Liver (tissue), 8 donors: ENCODE measurements at regions not wholly inside any gene's neighbourhood (a gene's known extent, or its start where the extent isn't known, plus 50 kb on each side); places are given as distances from the start of the nearest gene placed in this dataset.

Source experiments
- DNase-seq: peaks from one replicate; pipeline ENCODE4 v3.0.0-alpha.2; 2017; ENCODE audit warnings: low spot score
- H3K27ac ChIP-seq, 2 donors: one replicate each; pipeline ENCODE4 v1.7.0; 2013; ENCODE audit warnings: inconsistent platforms in 2 of 2, low read length in 2 of 2, control low read depth in 1 of 2, low read depth in 1 of 2, mild to moderate bottlenecking in 1 of 2
- H3K27me3 ChIP-seq, 4 donors: one replicate each; pipeline versions ENCODE4 v1.6.1 to v1.7.0; 2013; ENCODE audit warnings: low read length in 3 of 4, inconsistent platforms in 1 of 4, mild to moderate bottlenecking in 1 of 4, moderate library complexity in 1 of 4; ENCODE audit not compliant: control insufficient read depth in 4 of 4, insufficient read depth in 4 of 4
- H3K36me3 ChIP-seq, 4 donors: one replicate each; pipeline versions ENCODE4 v1.6.1 to v1.7.0; 2013; ENCODE audit warnings: low read length in 3 of 4, mild to moderate bottlenecking in 3 of 4, low read depth in 1 of 4, moderate library complexity in 1 of 4; ENCODE audit not compliant: control insufficient read depth in 4 of 4, insufficient read depth in 3 of 4
- H3K4me1 ChIP-seq, 4 donors: one replicate each; pipeline versions ENCODE4 v1.6.1 to v1.7.0; 2013; ENCODE audit warnings: low read length in 3 of 4, mild to moderate bottlenecking in 3 of 4, moderate library complexity in 1 of 4; ENCODE audit not compliant: control insufficient read depth in 4 of 4, insufficient read depth in 4 of 4
- H3K4me3 ChIP-seq, 3 donors: one replicate each; pipeline versions ENCODE4 v1.6.1 to v1.7.0; 2013; ENCODE audit warnings: low read length in 3 of 3, control low read depth in 1 of 3, low read depth in 1 of 3, mild to moderate bottlenecking in 1 of 3
- H3K9ac ChIP-seq, 2 donors: one replicate each; pipeline ENCODE4 v1.7.0; 2013; ENCODE audit warnings: low read length in 2 of 2, mild to moderate bottlenecking in 2 of 2, moderate library complexity in 2 of 2, control low read depth in 1 of 2, low read depth in 1 of 2
- H3K9me3 ChIP-seq, 4 donors: one replicate each; pipeline versions ENCODE4 v1.6.1 to v1.7.0; 2013; ENCODE audit warnings: low read length in 3 of 4; ENCODE audit not compliant: control insufficient read depth in 4 of 4
- ATF3 ChIP-seq: IDR thresholded peaks from 2 replicates; pipeline ENCODE4 v1.6.1; 2016; ENCODE audit warnings: antibody characterized with exemption
- CTCF ChIP-seq: fragments of 150-350 bp; IDR thresholded peaks from 2 replicates; pipeline ENCODE4 v1.5.1; 2017; ENCODE audit warnings: improper control_type of control experiment, low read depth, low read length; ENCODE audit not compliant: missing input control
- FOXA1 ChIP-seq: IDR thresholded peaks from 2 replicates; pipeline ENCODE4 v1.6.1; 2016; ENCODE audit warnings: antibody characterized with exemption
- FOXA2 ChIP-seq: IDR thresholded peaks from 2 replicates; pipeline ENCODE4 v1.6.1; 2016; ENCODE audit warnings: antibody characterized with exemption
- GABPA ChIP-seq, 2 donors: IDR thresholded peaks in 1 of 2; conservative IDR thresholded peaks in 1 of 2; 2 replicates each; pipeline ENCODE4 v1.6.1; 2016; ENCODE audit warnings: antibody characterized with exemption in 2 of 2, mild to moderate bottlenecking in 1 of 2, moderate library complexity in 1 of 2
- HNF4A ChIP-seq, 2 donors: conservative IDR thresholded peaks; 2 replicates each; pipeline ENCODE4 v1.6.1; 2016; ENCODE audit warnings: antibody characterized with exemption in 2 of 2, mild to moderate bottlenecking in 2 of 2
- HNF4G ChIP-seq: IDR thresholded peaks from 2 replicates; pipeline ENCODE4 v1.6.1; 2016; ENCODE audit warnings: antibody characterized with exemption
- JUND ChIP-seq, 2 donors: IDR thresholded peaks; 2 replicates each; pipeline ENCODE4 v1.6.1; 2016; ENCODE audit warnings: antibody characterized with exemption in 2 of 2
- MAX ChIP-seq: IDR thresholded peaks from 2 replicates; pipeline ENCODE4 v1.6.1; 2016; ENCODE audit warnings: antibody characterized with exemption
- NR2F2 ChIP-seq: IDR thresholded peaks from 2 replicates; pipeline ENCODE4 v1.6.1; 2016; ENCODE audit warnings: antibody characterized with exemption
- RAD21 ChIP-seq, 2 donors: IDR thresholded peaks; 2 replicates each; pipeline ENCODE4 v1.6.1; 2016; ENCODE audit warnings: antibody characterized with exemption in 2 of 2, mild to moderate bottlenecking in 2 of 2
- REST ChIP-seq: IDR thresholded peaks from 2 replicates; pipeline ENCODE4 v1.6.1; 2016; ENCODE audit warnings: antibody characterized with exemption, mild to moderate bottlenecking
- RXRA ChIP-seq, 2 donors: IDR thresholded peaks; 2 replicates each; pipeline ENCODE4 v1.6.1; 2017 to 2018; ENCODE audit warnings: antibody characterized with exemption in 2 of 2, mild to moderate bottlenecking in 1 of 2
- SP1 ChIP-seq: IDR thresholded peaks from 2 replicates; pipeline ENCODE4 v1.6.1; 2018; ENCODE audit warnings: antibody characterized with exemption, mild to moderate bottlenecking
- TAF1 ChIP-seq: conservative IDR thresholded peaks from 2 replicates; pipeline ENCODE4 v1.6.1; 2016; ENCODE audit warnings: antibody characterized with exemption, mild to moderate bottlenecking
- YY1 ChIP-seq: IDR thresholded peaks from 2 replicates; pipeline ENCODE4 v1.6.1; 2016; ENCODE audit warnings: antibody characterized with exemption, mild to moderate bottlenecking
- ZBTB33 ChIP-seq: IDR thresholded peaks from 2 replicates; pipeline ENCODE4 v1.6.1; 2016; ENCODE audit warnings: antibody characterized with exemption
- WGBS: extraction: QIAGEN DNeasy Blood & Tissue Kit; methylation state at CpG from one replicate; pipeline ENCODE4 v1.1.7; 2013; 5-methylcytosine and 5-hydroxymethylcytosine counted together
- donor health status: healthy.
- donor health status: healthy.
- donor health status: healthy.
- donor health status: healthy.
- donor health status: healthy.

- Histone ChIP-seq H3K4me1 (no peaks in the 10 kb centered on the region), H3K36me3 (no peaks in the 10 kb centered on the region), H3K9me3 (peaks cover 0 to 4% (median 0%) of the 10 kb centered on the region in 4 donors), H3K27ac (no peak overlapping the region), H3K27me3 (no peaks in the 10 kb centered on the region), H3K4me3 (no peak overlapping the region), H3K9ac (no peak overlapping the region)
- no peak for TF ChIP-seq ZBTB33
- TF ChIP-seq JUND (IDR thresholded peaks at IDR 0.05): no peak
- TF ChIP-seq REST: no peak
- TF ChIP-seq FOXA2: no peak
- TF ChIP-seq MAX: no peak
- TF ChIP-seq NR2F2: no peak
- no peak for DNase-seq
- 37% methylated on average over 1 of the region's 1 CpG for WGBS
Observed at GRCh38 chr20:17036541-17036940, 190.3 kb upstream of the PCSK2 start.

- no peaks in the 10 kb centered on the region for H3K27me3 ChIP-seq
- H3K27ac ChIP-seq: no peak overlapping the region
- WGBS: 59% methylated on average over 1 of the region's 1 CpG
- TF ChIP-seq TAF1 (no peak), FOXA2 (no peak)
- no peaks in the 10 kb centered on the region for H3K36me3 ChIP-seq
- no peaks in the 10 kb centered on the region for H3K9me3 ChIP-seq
- no peak for DNase-seq
- no peaks in the 10 kb centered on the region for H3K4me1 ChIP-seq
- no peak overlapping the region for H3K4me3 ChIP-seq
- no peak overlapping the region for H3K9ac ChIP-seq
Observed at GRCh38 chr20:17042122-17042521, 184.7 kb upstream of the PCSK2 start.

GRCh38 chr20:17043323-17043722, 183.5 kb upstream of the PCSK2 start:
- Histone ChIP-seq H3K36me3 (no peaks in the 10 kb centered on the region), H3K9ac (no peak overlapping the region), H3K4me3 (no peak overlapping the region), H3K9me3 (no peaks in the 10 kb centered on the region), H3K27me3 (peaks cover 0 to 3% (median 0%) of the 10 kb centered on the region in 4 donors), H3K4me1 (no peaks in the 10 kb centered on the region), H3K27ac (no peak overlapping the region)
- no peak for DNase-seq
- 72% methylated on average over 5 of the region's 5 CpGs for WGBS
- TF ChIP-seq RXRA (IDR thresholded peaks at IDR 0.05): no peak
- TF ChIP-seq YY1: no peak
- no peak for TF ChIP-seq GABPA (IDR thresholded peaks at IDR 0.05 in 1 of 2, conservative IDR thresholded peaks at IDR 0.05 in 1 of 2)
- no peak for TF ChIP-seq MAX
- TF ChIP-seq REST: no peak
- no peak for TF ChIP-seq RAD21 (IDR thresholded peaks at IDR 0.05)
- TF ChIP-seq TAF1: no peak
- TF ChIP-seq CTCF: no peak
- no peak for TF ChIP-seq FOXA1
- no peak for TF ChIP-seq HNF4G
- TF ChIP-seq ATF3: no peak
- no peak for TF ChIP-seq SP1
- no peak for TF ChIP-seq FOXA2
- no peak for TF ChIP-seq JUND (IDR thresholded peaks at IDR 0.05)
- TF ChIP-seq NR2F2: no peak
- TF ChIP-seq HNF4A (conservative IDR thresholded peaks at IDR 0.05): no peak
